ENCODE measurements at regions not wholly inside any gene's neighbourhood (a gene's known extent, or its start where the extent isn't known, plus 50 kb on each side); places are given as distances from the start of the nearest gene placed in this dataset.

- H3K27ac ChIP-seq, result no peak overlapping the region
- DNase-seq (ENCODE audit: low read depth, low spot score), result no peak
Observed at GRCh38 chr18:28582724-28583123, 405.8 kb upstream of the CDH2 start.

GRCh38 chr18:28581521-28582071, 404.7 kb upstream of the CDH2 start:
- H3K27ac ChIP-seq, result no peak overlapping the region
- DNase-seq (ENCODE audit: low read depth, low spot score), result no peak

GRCh38 chr18:28576941-28577340, 400.0 kb upstream of the CDH2 start:
- DNase-seq (ENCODE audit: low read depth, low spot score), result no peak

GRCh38 chr18:28575123-28575522, 398.2 kb upstream of the CDH2 start:
- DNase-seq (ENCODE audit: low read depth, low spot score), result no peak
- no peak overlapping the region for H3K27ac ChIP-seq

More at GRCh38 chr18:28576941-28577340, 400.0 kb upstream of the CDH2 start:
- no peak overlapping the region for H3K27ac ChIP-seq

GRCh38 chr18:28574175-28574574, 397.2 kb upstream of the CDH2 start:
- no peak for DNase-seq (ENCODE audit: low read depth, low spot score)
- H3K27ac ChIP-seq, result no peak overlapping the region

GRCh38 chr18:28571929-28572328, 395.0 kb upstream of the CDH2 start:
- no peak overlapping the region for H3K27ac ChIP-seq
- DNase-seq (ENCODE audit: low read depth, low spot score), result no peak

- DNase-seq (ENCODE audit: low read depth, low spot score), result no peak
- H3K27ac ChIP-seq, result no peak overlapping the region
Observed at GRCh38 chr18:28560331-28560730, 383.4 kb upstream of the CDH2 start.

- no peak for DNase-seq (ENCODE audit: low read depth, low spot score)
- H3K27ac ChIP-seq, result no peak overlapping the region
Observed at GRCh38 chr18:28559511-28559910, 382.6 kb upstream of the CDH2 start.

GRCh38 chr18:28541934-28542333, 365.0 kb upstream of the CDH2 start:
- no peak for DNase-seq (ENCODE audit: low read depth, low spot score)
- H3K27ac ChIP-seq, result no peak overlapping the region

GRCh38 chr18:28541276-28541930, 364.5 kb upstream of the CDH2 start:
- DNase-seq (ENCODE audit: low read depth, low spot score), result no peak
- H3K27ac ChIP-seq, result no peak overlapping the region

- H3K27ac ChIP-seq, result no peak overlapping the region
- no peak for DNase-seq (ENCODE audit: low read depth, low spot score)
Observed at GRCh38 chr18:28529644-28530043, 352.7 kb upstream of the CDH2 start.

GRCh38 chr18:28526196-28526595, 349.3 kb upstream of the CDH2 start:
- no peak overlapping the region for H3K27ac ChIP-seq
- DNase-seq (ENCODE audit: low read depth, low spot score), result no peak

GRCh38 chr18:28523758-28524475, 347.0 kb upstream of the CDH2 start:
- DNase-seq (ENCODE audit: low read depth, low spot score), result no peak
- H3K27ac ChIP-seq, result no peak overlapping the region

GRCh38 chr18:28522236-28522635, 345.3 kb upstream of the CDH2 start:
- no peak for DNase-seq (ENCODE audit: low read depth, low spot score)
- no peak overlapping the region for H3K27ac ChIP-seq

GRCh38 chr18:28519997-28520396, 343.1 kb upstream of the CDH2 start:
- DNase-seq (ENCODE audit: low read depth, low spot score), result no peak
- H3K27ac ChIP-seq, result no peak overlapping the region

GRCh38 chr18:28514699-28515098, 337.8 kb upstream of the CDH2 start:
- H3K27ac ChIP-seq, result no peak overlapping the region
- DNase-seq (ENCODE audit: low read depth, low spot score), result no peak

- H3K27ac ChIP-seq, result no peak overlapping the region
- DNase-seq (ENCODE audit: low read depth, low spot score), result no peak
Observed at GRCh38 chr18:28512357-28512756, 335.4 kb upstream of the CDH2 start.

- no peak for DNase-seq (ENCODE audit: low read depth, low spot score)
- no peak overlapping the region for H3K27ac ChIP-seq
Observed at GRCh38 chr18:28511413-28511821, 334.5 kb upstream of the CDH2 start.

- H3K27ac ChIP-seq, result no peak overlapping the region
- no peak for DNase-seq (ENCODE audit: low read depth, low spot score)
Observed at GRCh38 chr18:28510210-28510609, 333.3 kb upstream of the CDH2 start.

GRCh38 chr18:28504066-28504465, 327.1 kb upstream of the CDH2 start:
- H3K27ac ChIP-seq, result no peak overlapping the region
- no peak for DNase-seq (ENCODE audit: low read depth, low spot score)

GRCh38 chr18:28494151-28494550, 317.2 kb upstream of the CDH2 start:
- H3K27ac ChIP-seq, result no peak overlapping the region
- no peak for DNase-seq (ENCODE audit: low read depth, low spot score)

GRCh38 chr18:28485918-28486317, 309.0 kb upstream of the CDH2 start:
- no peak overlapping the region for H3K27ac ChIP-seq
- no peak for DNase-seq (ENCODE audit: low read depth, low spot score)
